ENCODE measurements at regions not wholly inside any gene's neighbourhood (a gene's known extent, or its start where the extent isn't known, plus 50 kb on each side); places are given as distances from the start of the nearest gene placed in this dataset.

- H4K8ac ChIP-seq (ENCODE audit: low read depth in 2 of 2, low read length in 2 of 2): no peak overlapping the region
- no peak overlapping the region for H3K9ac ChIP-seq (ENCODE audit: low read depth, low read length)
- no peak overlapping the region for H3K4ac ChIP-seq (ENCODE audit: low read depth, low read length)
- intact Hi-C loops (cut with micrococcal nuclease) (loop anchor here (1.0 to 5.0 kb wide), 2 partner anchors 398 to 490 kb away; no protein-coding TSS in a partner anchor), dilution Hi-C loops (cut with HindIII; ENCODE audit: low sequenced_read_pairs, unreplicated experiment) (no loop called here), in situ Hi-C loops (cut with MboI; ENCODE audit: low sequenced_read_pairs) (no loop called here)
- H2AK5ac ChIP-seq (ENCODE audit: low read depth, low read length): no peak overlapping the region
- H2AK9ac ChIP-seq (replicated peaks; ENCODE audit: low read depth, low read length, poor library complexity): no peak overlapping the region
- BruUV-seq (replicated peaks): no TSS peak
- ChIA-PET CTCF (interaction anchor here (0.5 to 1.1 kb wide), 3 partner anchors 85 to 397 kb away, joined by 3 read pairs; no protein-coding TSS in a partner anchor), POLR2A (ENCODE audit: unreplicated experiment) (no interaction called here)
- H3K36me3 ChIP-seq (ENCODE audit: control insufficient read depth, insufficient read depth, low read length): no peaks in the 10 kb centered on the region
- no peak overlapping the region for H2BK20ac ChIP-seq (ENCODE audit: low read depth, low read length)
- no peak overlapping the region for H3K27ac ChIP-seq (ENCODE audit: insufficient read depth, low read length)
- H3K9me3 ChIP-seq (ENCODE audit: control insufficient read depth, insufficient read depth, low read length): no peaks in the 10 kb centered on the region
- H4K91ac ChIP-seq (ENCODE audit: insufficient read depth, low read depth, low read length): no peak overlapping the region
- H2BK5ac ChIP-seq (ENCODE audit: low read depth, low read length, poor library complexity, severe bottlenecking): no peak overlapping the region
- no CpG with 5 or more reads among the region's 7 CpGs for WGBS, 2 experiments (ENCODE audit: extremely low coverage in 2 of 2, insufficient read length in 1 of 2)
- H3K79me1 ChIP-seq (ENCODE audit: low read depth in 1 of 2, low read length in 2 of 2): no peaks in the 10 kb centered on the region
- no peak overlapping the region for H2BK120ac ChIP-seq (ENCODE audit: low read depth, low read length)
- no peak overlapping the region for H3K56ac ChIP-seq (ENCODE audit: extremely low read depth, insufficient read depth, low read length)
- no peak overlapping the region for H4K5ac ChIP-seq (ENCODE audit: low read depth, low read length)
- TF ChIP-seq BHLHE40 (IDR thresholded peaks at IDR 0.05; ENCODE audit: low read depth, low read length): no peak
- TF ChIP-seq RAD21 (IDR thresholded peaks at IDR 0.05; ENCODE audit: low read length): peak; percentile 49
- TF ChIP-seq CTCF (conservative IDR thresholded peaks at IDR 0.05; ENCODE audit: low read depth, low read length): peak; percentile 32
- no peak for TF ChIP-seq ELK1 (IDR thresholded peaks at IDR 0.05; ENCODE audit: borderline replicate concordance, low read depth, low read length)
- no peak for TF ChIP-seq MAZ (IDR thresholded peaks at IDR 0.05; ENCODE audit: borderline replicate concordance, low read depth, low read length)
- no peak for TF ChIP-seq CHD1 (IDR thresholded peaks at IDR 0.05; ENCODE audit: low read depth, low read length)
- TF ChIP-seq RFX5 (IDR thresholded peaks at IDR 0.05; ENCODE audit: low read depth, low read length): no peak
- DNase-seq: no peak
- H2AFZ ChIP-seq (replicated peaks; ENCODE audit: low read length, poor library complexity): no peak overlapping the region
- H3K4me1 ChIP-seq (ENCODE audit: control insufficient read depth, insufficient read depth, low read length): no peaks in the 10 kb centered on the region
- no peak overlapping the region for H3K4me3 ChIP-seq (ENCODE audit: insufficient read depth, low read depth, low read length)
- no peak overlapping the region for H3K4me2 ChIP-seq (ENCODE audit: low read depth, low read length)
- no peak overlapping the region for H2BK15ac ChIP-seq (ENCODE audit: low read depth, low read length)
- no peak for ATAC-seq (ENCODE audit: low read depth)
- H3K18ac ChIP-seq (ENCODE audit: low read depth, low read length): no peak overlapping the region
- H3K27me3 ChIP-seq (ENCODE audit: control insufficient read depth, insufficient read depth, low read length): peaks cover 16% of the 10 kb centered on the region
- no peaks in the 10 kb centered on the region for H3K9me1 ChIP-seq (ENCODE audit: insufficient read depth, low read length)
- H4K20me1 ChIP-seq (ENCODE audit: insufficient read depth, low read length): no peaks in the 10 kb centered on the region
- no peak overlapping the region for H3K14ac ChIP-seq (replicated peaks; ENCODE audit: low read depth, low read length)
- H3K23ac ChIP-seq (ENCODE audit: low read depth, low read length): no peak overlapping the region
Measured at GRCh38 chrX:39152106-39152649, 350.9 kb downstream of the MID1IP1 start.

Data from IMR-90 (cell line).